Ovary (tissue), 3 donors: ENCODE measurements at regions not wholly inside any gene's neighbourhood (a gene's known extent, or its start where the extent isn't known, plus 50 kb on each side); places are given as distances from the start of the nearest gene placed in this dataset.

ENCODE experiments used
- CTCF ChIP-seq, 3 donors: fragments of 450-650 bp in 2 of 3; fragments of 200-600 bp in 1 of 3; IDR thresholded peaks; one replicate each; pipeline versions ENCODE4 v1.5.1 to v1.8.0; 2016 to 2022; ENCODE audit warnings: antibody characterized with exemption in 3 of 3, mild to moderate bottlenecking in 1 of 3
- POLR2A ChIP-seq: fragments of 450-650 bp; IDR thresholded peaks from one replicate; pipeline ENCODE4 v1.6.1; 2017; ENCODE audit warnings: antibody characterized with exemption, mild to moderate bottlenecking, moderate library complexity
- donor health status: DM: no; HTN: no; CAD: no.

- no peak for TF ChIP-seq CTCF (IDR thresholded peaks at IDR 0.05)
- TF ChIP-seq POLR2A = no peak
Observed at GRCh38 chr2:63729362-63729761, 112.3 kb upstream of the UGP2 start.
